Karpas-422 (cell line): ENCODE measurements at regions not wholly inside any gene's neighbourhood (a gene's known extent, or its start where the extent isn't known, plus 50 kb on each side); places are given as distances from the start of the nearest gene placed in this dataset.

Experiments
- DNase-seq: peaks from one replicate; pipeline ENCODE4 v3.0.0-alpha.2; 2015
- H2AFZ ChIP-seq: fragments of 200-600 bp; sonication (generic); 2 replicates; pipeline ENCODE4 v1.6.1; 2014; ENCODE audit warnings: antibody characterized with exemption, low read length, mixed read lengths
- H3K27ac ChIP-seq: fragments of 200-600 bp; sonication (generic); 2 replicates; pipeline ENCODE4 v1.5.1; 2014; ENCODE audit warnings: mild to moderate bottlenecking, low read length, moderate library complexity
- H3K27me3 ChIP-seq: fragments of 200-600 bp; sonication (generic); 2 replicates; pipeline ENCODE4 v1.6.1; 2014; ENCODE audit warnings: low read length, mixed read lengths
- H3K36me3 ChIP-seq: fragments of 200-600 bp; sonication (generic); 2 replicates; pipeline ENCODE4 v1.6.1; 2014; ENCODE audit warnings: low read length, mixed read lengths; ENCODE audit not compliant: insufficient read depth
- H3K4me1 ChIP-seq: fragments of 200-600 bp; sonication (generic); 2 replicates; pipeline ENCODE4 v1.6.1; 2014; ENCODE audit warnings: mild to moderate bottlenecking, low read length, mixed read lengths
- H3K4me2 ChIP-seq: fragments of 200-600 bp; sonication (generic); 2 replicates; pipeline ENCODE4 v1.6.1; 2014; ENCODE audit warnings: low read length, low read depth, mild to moderate bottlenecking; ENCODE audit not compliant: poor library complexity, severe bottlenecking
- H3K4me3 ChIP-seq: fragments of 200-600 bp; sonication (generic); 2 replicates; pipeline ENCODE4 v1.5.1; 2014; ENCODE audit warnings: mild to moderate bottlenecking, antibody characterized with exemption, low read length, mixed read lengths
- H3K79me2 ChIP-seq: fragments of 200-600 bp; sonication (generic); 2 replicates; pipeline ENCODE4 v1.6.1; 2014; ENCODE audit warnings: mild to moderate bottlenecking, low read length, mixed read lengths
- H3K9ac ChIP-seq: fragments of 200-600 bp; sonication (generic); 2 replicates; pipeline ENCODE4 v1.6.0; 2014; ENCODE audit warnings: low read length
- H3K9me2 ChIP-seq: fragments of 200-600 bp; sonication (generic), shearing (Covaris generic); replicated peaks from 2 replicates; pipeline ENCODE4 v1.6.0; 2014; ENCODE audit warnings: mild to moderate bottlenecking, low read length, moderate library complexity; ENCODE audit not compliant: insufficient read depth
- H3K9me3 ChIP-seq: fragments of 300-700, 200-600 bp; sonication (generic); 2 replicates; pipeline ENCODE4 v1.6.1; 2014; ENCODE audit warnings: low read length, mixed read lengths
- H4K20me1 ChIP-seq: fragments of 200-600 bp; sonication (generic); 2 replicates; pipeline ENCODE4 v1.6.1; 2014; ENCODE audit warnings: mild to moderate bottlenecking, antibody characterized with exemption, low read length, low read depth; ENCODE audit not compliant: insufficient read depth

GRCh38 chr9:2243666-2244555 lies 228.8 kb downstream of the SMARCA2 start:
- Histone ChIP-seq H3K9me3 (peaks cover 4% of the 10 kb centered on the region), H3K9ac (peak overlapping the region; percentile 82), H4K20me1 (no peaks in the 10 kb centered on the region), H3K4me2 (peak overlapping the region; percentile 89), H3K9me2 (no peaks in the 10 kb centered on the region), H3K27me3 (no peaks in the 10 kb centered on the region), H3K36me3 (peaks cover 16% of the 10 kb centered on the region), H3K4me1 (peaks cover 68% of the 10 kb centered on the region), H2AFZ (no peak overlapping the region), H3K27ac (peak overlapping the region; percentile 96), H3K4me3 (no peak overlapping the region; the same call in 1 of the 2 replicates), H3K79me2 (no peaks in the 10 kb centered on the region)
- DNase-seq: no peak

DNA sequence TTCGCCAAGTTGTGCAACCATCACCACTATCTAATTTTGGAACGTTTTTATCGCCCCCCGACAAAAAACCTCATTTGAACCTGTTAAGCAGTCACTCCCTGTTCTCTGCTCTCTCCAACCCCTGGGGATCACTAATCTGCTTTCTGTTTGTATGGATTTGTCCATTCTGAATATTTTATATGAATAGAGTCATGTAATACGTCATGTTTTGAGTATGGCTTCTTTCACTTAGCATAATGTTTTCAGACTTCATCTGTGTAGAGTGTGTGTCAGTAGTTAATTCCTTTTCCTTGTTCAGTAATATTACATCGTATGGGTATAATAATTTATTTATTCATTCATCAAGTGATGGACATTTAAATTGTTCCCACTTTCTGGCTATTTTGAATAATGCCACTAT lies 232.2 kb downstream of the SMARCA2 start:
- Histone ChIP-seq H4K20me1 (no peaks in the 10 kb centered on the region), H3K4me3 (no peak overlapping the region), H2AFZ (no peak overlapping the region), H3K9me2 (no peaks in the 10 kb centered on the region), H3K9ac (no peak overlapping the region), H3K27ac (peak overlapping the region; percentile 55; the same call in 1 of the 2 replicates), H3K27me3 (no peaks in the 10 kb centered on the region), H3K79me2 (no peaks in the 10 kb centered on the region), H3K4me1 (peaks cover 54% of the 10 kb centered on the region), H3K36me3 (peaks cover 18% of the 10 kb centered on the region), H3K9me3 (peaks cover 4% of the 10 kb centered on the region), H3K4me2 (no peak overlapping the region)
- no peak for DNase-seq

DNA sequence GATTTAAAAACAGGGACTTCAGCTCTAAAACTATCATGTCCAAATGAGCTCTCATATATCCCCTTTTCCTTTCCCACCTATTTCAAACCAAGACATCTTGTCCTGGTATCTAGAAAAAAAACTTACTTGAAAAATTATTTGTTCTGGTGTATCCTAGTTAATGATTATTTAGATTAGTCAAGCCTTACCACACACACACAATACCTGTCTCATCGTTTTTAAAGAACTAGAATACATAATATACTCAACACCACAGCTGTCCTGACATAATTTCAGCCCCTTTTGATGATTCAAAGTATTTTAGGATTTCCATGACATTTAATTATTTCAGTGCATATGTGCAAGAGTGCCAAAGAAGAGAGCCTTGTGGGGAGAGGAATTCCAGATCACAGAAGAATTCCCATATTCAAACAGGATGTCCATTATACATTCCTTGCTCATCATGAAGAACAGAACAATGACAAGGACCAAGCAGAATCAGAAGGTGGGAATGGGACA lies 233.7 kb downstream of the SMARCA2 start:
- Histone ChIP-seq H2AFZ (no peak overlapping the region), H3K9ac (no peak overlapping the region), H3K36me3 (peaks cover 31% of the 10 kb centered on the region), H3K9me2 (no peaks in the 10 kb centered on the region), H3K4me1 (peaks cover 53% of the 10 kb centered on the region), H3K4me2 (no peak overlapping the region), H3K27ac (peak overlapping the region; percentile 55), H3K79me2 (no peaks in the 10 kb centered on the region; the same call in 1 of the 2 replicates), H3K4me3 (no peak overlapping the region), H4K20me1 (no peaks in the 10 kb centered on the region), H3K9me3 (peaks cover 4% of the 10 kb centered on the region), H3K27me3 (no peaks in the 10 kb centered on the region)
- no peak for DNase-seq

DNA sequence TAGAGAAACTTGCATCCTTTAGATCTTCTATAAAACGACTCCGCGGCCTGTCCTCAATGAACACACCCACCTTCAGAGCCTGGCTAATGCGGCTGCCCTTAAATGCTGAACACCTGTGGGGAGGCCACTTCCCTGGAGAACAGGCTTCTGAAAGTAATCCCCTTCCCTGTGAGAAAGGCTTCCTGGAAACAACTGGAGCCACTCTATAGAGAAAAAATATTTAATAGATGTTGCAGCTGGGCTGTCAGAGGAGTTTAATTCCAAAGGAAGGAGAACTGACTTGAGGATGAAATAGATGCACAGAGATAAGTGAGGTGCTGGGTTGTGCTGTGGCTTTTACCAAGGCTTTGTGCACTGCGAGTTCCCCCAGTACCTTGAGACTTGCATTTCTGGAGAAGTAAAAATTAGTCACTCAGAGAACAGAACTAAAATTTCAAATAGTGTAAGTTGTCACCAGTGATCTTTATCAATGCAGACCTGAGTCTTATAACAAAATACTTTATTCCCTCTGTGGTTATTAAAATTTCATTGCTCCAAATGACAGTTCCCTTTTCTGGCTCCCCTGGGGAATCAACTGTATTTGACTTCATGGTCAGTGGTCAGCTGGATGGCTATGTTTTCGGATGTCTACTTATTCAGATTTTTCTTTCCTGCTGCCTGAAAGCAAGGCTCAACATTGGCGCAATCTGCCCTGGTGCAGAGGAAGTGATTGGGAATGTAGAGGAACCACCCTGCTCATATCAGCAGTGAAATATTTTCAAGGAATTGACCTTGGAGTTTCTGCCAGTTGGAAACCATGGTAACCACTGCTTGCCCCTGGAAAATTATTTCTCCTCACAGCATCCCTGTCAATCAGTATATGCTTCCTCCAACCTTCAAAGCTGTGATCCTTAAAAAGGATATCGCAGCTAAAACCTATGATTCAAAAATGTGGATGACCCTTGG lies 238.8 kb downstream of the SMARCA2 start:
- no peaks in the 10 kb centered on the region for H3K9me2 ChIP-seq
- H3K4me3 ChIP-seq: peak overlapping the region; percentile 38

DNA sequence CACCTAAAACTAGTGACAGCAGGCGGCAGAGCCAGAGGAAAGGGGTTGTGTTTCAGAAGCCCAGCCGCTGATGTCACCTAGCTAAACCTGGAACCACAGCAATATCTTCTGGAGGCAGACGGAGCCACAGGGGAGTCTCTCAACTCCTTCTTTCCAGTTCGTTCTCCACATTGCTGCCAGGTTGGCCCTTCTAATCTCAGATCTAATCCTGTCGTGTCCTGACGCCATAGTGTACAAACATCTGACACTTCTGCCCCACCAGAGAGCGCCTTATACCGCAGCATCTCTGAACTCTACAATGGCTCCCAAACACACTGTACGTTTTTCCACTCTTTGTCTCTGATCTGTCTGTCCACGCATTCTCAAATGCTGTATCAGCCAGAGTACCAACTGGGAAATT lies 240.0 kb downstream of the SMARCA2 start:
- DNase-seq: peak; percentile 61
- peaks cover 16% of the 10 kb centered on the region for H3K36me3 ChIP-seq
- no peaks in the 10 kb centered on the region for H3K9me2 ChIP-seq
- no peaks in the 10 kb centered on the region for H3K27me3 ChIP-seq
- H3K4me1 ChIP-seq: peaks cover 85% of the 10 kb centered on the region
- peak overlapping the region; percentile 64 for H3K9ac ChIP-seq
- no peaks in the 10 kb centered on the region for H3K9me3 ChIP-seq
- no peaks in the 10 kb centered on the region; the same call in 1 of the 2 replicates for H3K79me2 ChIP-seq
- no peak overlapping the region for H2AFZ ChIP-seq
- no peak overlapping the region for H3K4me3 ChIP-seq
- H3K27ac ChIP-seq: peak overlapping the region; percentile 99
- no peak overlapping the region for H3K4me2 ChIP-seq
- H4K20me1 ChIP-seq: no peaks in the 10 kb centered on the region

More for the DNA sequence above, 238.8 kb downstream of the SMARCA2 start:
- H3K9ac ChIP-seq: peak overlapping the region; percentile 64
- peaks cover 74% of the 10 kb centered on the region for H3K4me1 ChIP-seq
- no peaks in the 10 kb centered on the region for H3K9me3 ChIP-seq
- H2AFZ ChIP-seq: no peak overlapping the region
- peak overlapping the region; percentile 61 for H3K4me2 ChIP-seq
- H3K79me2 ChIP-seq: no peaks in the 10 kb centered on the region; the same call in 1 of the 2 replicates
- peaks cover 16% of the 10 kb centered on the region for H3K36me3 ChIP-seq
- peak overlapping the region; percentile 99 for H3K27ac ChIP-seq
- H3K27me3 ChIP-seq: no peaks in the 10 kb centered on the region
- no peaks in the 10 kb centered on the region for H4K20me1 ChIP-seq
- DNase-seq: peak; percentile 68

- H3K79me2 ChIP-seq: peaks cover 4% of the 10 kb centered on the region; the same call in 1 of the 2 replicates
- DNase-seq: peak; percentile 97
- no peaks in the 10 kb centered on the region for H3K9me2 ChIP-seq
- H3K4me2 ChIP-seq: peak overlapping the region; percentile 95
- H4K20me1 ChIP-seq: no peaks in the 10 kb centered on the region
- peak overlapping the region; percentile 30 for H3K4me3 ChIP-seq
- H3K36me3 ChIP-seq: peaks cover 13% of the 10 kb centered on the region
- peak overlapping the region; percentile 99 for H3K27ac ChIP-seq
- no peaks in the 10 kb centered on the region for H3K9me3 ChIP-seq
- no peak overlapping the region for H2AFZ ChIP-seq
- H3K27me3 ChIP-seq: no peaks in the 10 kb centered on the region
- peaks cover 99% of the 10 kb centered on the region for H3K4me1 ChIP-seq
- H3K9ac ChIP-seq: peak overlapping the region; percentile 77
Measured at GRCh38 chr9:2257248-2257929, 242.2 kb downstream of the SMARCA2 start.

DNA sequence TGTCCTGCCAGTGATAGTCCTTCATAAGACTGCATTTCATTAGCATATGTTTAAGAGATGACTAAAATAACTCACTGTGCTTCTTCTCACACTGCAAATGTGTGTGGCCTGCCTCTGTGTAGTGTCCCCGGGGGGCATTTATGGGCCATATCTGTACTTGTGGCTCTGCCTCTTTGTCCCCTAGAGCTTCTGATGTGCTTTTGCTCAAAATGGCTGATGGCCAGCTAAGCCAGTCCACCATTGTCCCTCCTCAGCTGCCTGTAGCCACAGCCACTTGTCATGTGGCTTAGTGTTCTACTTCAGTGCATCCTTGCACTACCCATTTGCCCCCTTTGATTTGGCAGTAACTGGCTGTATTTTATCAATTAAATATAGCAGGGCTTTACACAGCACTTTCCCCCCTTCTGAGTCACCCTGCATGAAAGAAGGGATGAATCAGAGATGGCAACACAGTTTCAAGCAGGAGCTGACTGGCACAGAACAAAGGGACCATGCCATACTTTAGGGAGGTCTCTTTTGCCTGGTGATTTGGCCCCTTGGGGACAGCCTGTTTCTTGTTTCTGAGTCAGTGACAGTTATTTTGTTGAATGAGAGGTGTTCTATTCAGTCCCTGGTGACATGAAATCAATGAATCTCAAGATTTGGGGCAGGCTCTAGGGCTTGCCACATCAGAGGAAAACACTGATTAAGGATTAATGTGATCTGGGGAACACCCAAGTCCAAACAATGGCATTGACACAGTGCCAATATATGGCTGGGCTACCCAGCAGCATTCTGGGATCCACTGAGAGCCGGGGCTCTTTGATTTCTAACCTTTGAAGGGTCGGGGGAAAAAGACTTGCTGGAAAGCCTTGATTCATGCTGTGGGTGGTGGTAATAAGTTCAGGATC lies 245.5 kb downstream of the SMARCA2 start:
- H2AFZ ChIP-seq: no peak overlapping the region

More for the DNA sequence above, 245.5 kb downstream of the SMARCA2 start:
- peak; percentile 97 for DNase-seq
- Histone ChIP-seq H3K4me2 (peak overlapping the region; percentile 95), H3K4me1 (peaks cover 100% of the 10 kb centered on the region), H3K9me3 (no peaks in the 10 kb centered on the region), H3K4me3 (peak overlapping the region; percentile 23; the same call in 1 of the 2 replicates), H3K27ac (peak overlapping the region; percentile 99), H4K20me1 (no peaks in the 10 kb centered on the region), H3K27me3 (no peaks in the 10 kb centered on the region), H3K9ac (peak overlapping the region; percentile 77), H3K79me2 (peaks cover 4% of the 10 kb centered on the region; the same call in 1 of the 2 replicates), H3K9me2 (no peaks in the 10 kb centered on the region), H3K36me3 (no peaks in the 10 kb centered on the region)
